ENCODE measurements at regions not wholly inside any gene's neighbourhood (a gene's known extent, or its start where the extent isn't known, plus 50 kb on each side); places are given as distances from the start of the nearest gene placed in this dataset.
"Not testable (repeated sequence)": the region's sequence is repeated elsewhere in the genome, so short reads cannot be mapped to it uniquely, and the experiment has no call there.

- no peak for TF ChIP-seq CTCF (IDR thresholded peaks at IDR 0.05; ENCODE audit: extremely low read depth, insufficient read depth, missing control alignments)
- DNase-seq (ENCODE audit: low spot score): no peak
- in situ Hi-C loops (cut with MboI; ENCODE audit: low pct_unique_long_range_greater_than_20kb, low sequenced_read_pairs, unreplicated experiment): no loop called here
These were observed 164.4 kb downstream of the LIPI start for GRCh38 chr21:14046401-14046800.

- DNase-seq (ENCODE audit: low spot score): no peak
- no peak for TF ChIP-seq CTCF (IDR thresholded peaks at IDR 0.05; ENCODE audit: extremely low read depth, insufficient read depth, missing control alignments)
- in situ Hi-C loops (cut with MboI; ENCODE audit: low pct_unique_long_range_greater_than_20kb, low sequenced_read_pairs, unreplicated experiment): no loop called here
These were observed 170.4 kb downstream of the LIPI start for GRCh38 chr21:14040386-14040785.

- in situ Hi-C loops (cut with MboI; ENCODE audit: low pct_unique_long_range_greater_than_20kb, low sequenced_read_pairs, unreplicated experiment); DNase-seq (ENCODE audit: low spot score): not testable (repeated sequence)
These were observed 182.1 kb downstream of the LIPI start for GRCh38 chr21:14028619-14029018.

GRCh38 chr21:14027235-14027869 is 183.4 kb downstream of the LIPI start:
- in situ Hi-C loops (cut with MboI; ENCODE audit: low pct_unique_long_range_greater_than_20kb, low sequenced_read_pairs, unreplicated experiment): not testable (repeated sequence)
- peak; percentile 67 for DNase-seq (ENCODE audit: low spot score)

DNA sequence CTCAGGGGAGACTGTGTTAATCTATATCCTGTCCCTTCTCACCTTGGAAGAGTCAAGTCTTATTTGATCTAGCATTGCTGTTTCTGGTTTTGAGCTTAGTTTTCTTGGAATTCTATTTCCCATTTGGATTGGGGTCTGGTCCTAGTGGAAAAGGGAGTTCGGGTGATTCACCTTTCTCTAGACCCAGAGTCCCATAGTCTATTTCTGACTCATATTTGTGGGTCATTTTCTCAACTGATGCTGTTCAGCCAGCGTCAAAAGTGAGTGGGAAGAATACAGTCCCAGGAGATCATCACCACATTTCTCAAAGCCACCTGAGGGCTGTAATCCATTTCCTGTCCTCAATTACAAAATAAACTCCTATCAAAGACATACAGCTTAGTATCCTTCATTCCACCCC is 190.6 kb downstream of the LIPI start:
- in situ Hi-C loops (cut with MboI; ENCODE audit: low pct_unique_long_range_greater_than_20kb, low sequenced_read_pairs, unreplicated experiment); DNase-seq (ENCODE audit: low spot score): not testable (repeated sequence)

- in situ Hi-C loops (cut with MboI; ENCODE audit: low pct_unique_long_range_greater_than_20kb, low sequenced_read_pairs, unreplicated experiment): not testable (repeated sequence)
These were observed 194.9 kb downstream of the LIPI start for GRCh38 chr21:14015841-14016240.

GRCh38 chr21:14013623-14014498 is 196.9 kb downstream of the LIPI start:
- DNase-seq (ENCODE audit: low spot score); in situ Hi-C loops (cut with MboI; ENCODE audit: low pct_unique_long_range_greater_than_20kb, low sequenced_read_pairs, unreplicated experiment): not testable (repeated sequence)

More at GRCh38 chr21:14015841-14016240, 194.9 kb downstream of the LIPI start:
- not testable (repeated sequence) for DNase-seq (ENCODE audit: low spot score)

GRCh38 chr21:14013056-14013603 is 197.6 kb downstream of the LIPI start:
- no peak for TF ChIP-seq CTCF (IDR thresholded peaks at IDR 0.05; ENCODE audit: extremely low read depth, insufficient read depth, missing control alignments)
- in situ Hi-C loops (cut with MboI; ENCODE audit: low pct_unique_long_range_greater_than_20kb, low sequenced_read_pairs, unreplicated experiment): no loop called here
- DNase-seq (ENCODE audit: low spot score): no peak

DNA sequence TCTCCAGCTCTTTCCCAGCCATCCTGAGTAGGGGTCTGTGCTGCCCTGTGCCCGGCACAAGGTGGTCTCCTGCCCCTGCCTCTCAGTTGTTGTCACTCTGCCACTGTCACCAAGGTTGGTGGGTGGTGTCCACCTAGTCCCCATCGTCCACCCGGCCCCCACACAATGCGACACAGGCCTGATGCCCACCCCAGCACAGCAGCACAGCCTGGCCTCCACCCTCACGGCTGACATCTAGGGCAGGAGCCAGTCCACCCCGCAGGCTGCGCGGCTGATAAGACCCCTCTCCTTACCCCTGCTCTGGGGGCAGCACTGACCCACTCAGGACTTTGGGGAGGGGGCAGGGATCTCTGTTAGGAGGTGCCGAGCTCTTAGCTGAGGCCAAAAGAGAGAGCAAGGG is 198.3 kb downstream of the LIPI start:
- DNase-seq (ENCODE audit: low spot score): no peak
- no peak for TF ChIP-seq CTCF (IDR thresholded peaks at IDR 0.05; ENCODE audit: extremely low read depth, insufficient read depth, missing control alignments)
- in situ Hi-C loops (cut with MboI; ENCODE audit: low pct_unique_long_range_greater_than_20kb, low sequenced_read_pairs, unreplicated experiment): no loop called here

DNA sequence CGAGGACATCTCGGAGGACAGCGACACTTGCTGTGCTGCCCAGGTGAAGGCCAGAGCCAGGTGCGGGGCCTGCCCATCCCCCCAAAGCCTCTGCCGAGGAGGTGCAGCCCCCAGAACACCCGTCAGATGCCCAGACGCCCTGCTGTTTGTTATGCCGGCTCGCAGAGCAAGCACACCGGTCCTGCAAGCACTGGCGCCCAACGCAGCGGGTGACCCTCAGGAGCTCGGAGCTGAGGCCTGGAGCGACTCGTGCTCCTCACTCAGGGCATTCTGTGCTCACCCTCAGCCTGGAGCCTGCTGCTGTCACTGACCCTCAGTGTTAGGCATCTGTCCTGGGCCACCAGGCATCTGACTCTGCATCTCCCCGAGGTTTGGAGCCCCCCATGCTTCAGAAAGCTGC is 199.0 kb downstream of the LIPI start:
- DNase-seq (ENCODE audit: low spot score); in situ Hi-C loops (cut with MboI; ENCODE audit: low pct_unique_long_range_greater_than_20kb, low sequenced_read_pairs, unreplicated experiment): not testable (repeated sequence)

DNA sequence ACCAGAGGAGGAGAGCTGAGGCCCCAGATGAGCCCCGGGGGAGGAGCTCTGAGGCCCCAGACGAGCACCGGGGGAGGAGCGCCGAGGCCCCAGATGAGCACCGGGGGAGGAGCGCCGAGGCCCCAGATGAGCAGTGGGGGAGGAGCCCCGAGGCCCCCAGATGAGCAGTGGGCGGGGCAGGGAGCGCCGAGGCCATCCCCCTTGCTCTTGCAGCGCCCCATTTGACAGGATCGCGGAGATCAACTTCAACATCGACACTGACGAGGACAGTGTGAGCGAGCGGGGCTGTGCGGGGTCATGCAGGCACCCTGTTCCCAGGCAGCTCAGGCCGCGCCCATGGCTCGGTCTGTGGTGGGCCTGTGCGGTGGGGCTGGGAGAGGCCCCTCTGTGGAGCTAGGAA is 199.6 kb downstream of the LIPI start:
- DNase-seq (ENCODE audit: low spot score); in situ Hi-C loops (cut with MboI; ENCODE audit: low pct_unique_long_range_greater_than_20kb, low sequenced_read_pairs, unreplicated experiment): not testable (repeated sequence)

Measured in GM13977 (cell line).